HG03558 (cell line): ENCODE measurements at regions not wholly inside any gene's neighbourhood (a gene's known extent, or its start where the extent isn't known, plus 50 kb on each side); places are given as distances from the start of the nearest gene placed in this dataset.

Experiments
- ATAC-seq: cut with Tn5 transposase; IDR thresholded peaks from one replicate; pipeline ENCODE4 v1.9.1; 2021; ENCODE audit warnings: moderate number of reproducible peaks; ENCODE audit not compliant: unreplicated experiment; ENCODE audit errors: extremely low read depth

DNA sequence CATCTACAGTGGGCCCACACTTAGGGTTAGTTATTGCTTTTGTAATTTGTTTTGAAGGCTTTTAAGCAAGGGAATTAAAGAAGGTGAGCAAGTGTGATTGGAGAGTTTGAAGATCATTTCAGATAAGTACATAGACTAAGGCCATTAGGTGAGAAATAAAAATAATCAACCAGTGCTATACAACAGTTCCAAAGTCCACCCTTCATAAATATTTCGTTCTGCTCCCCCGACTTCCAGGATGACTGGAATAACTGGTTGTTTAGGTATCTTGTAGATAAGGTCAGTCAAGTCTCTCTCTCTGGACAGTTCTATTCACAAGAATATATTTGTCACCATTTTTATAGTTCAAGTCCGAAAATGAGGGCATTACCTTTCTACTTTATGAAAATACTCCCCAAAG, 98.0 kb upstream of the MBL2 start:
- ATAC-seq, result no peak

DNA sequence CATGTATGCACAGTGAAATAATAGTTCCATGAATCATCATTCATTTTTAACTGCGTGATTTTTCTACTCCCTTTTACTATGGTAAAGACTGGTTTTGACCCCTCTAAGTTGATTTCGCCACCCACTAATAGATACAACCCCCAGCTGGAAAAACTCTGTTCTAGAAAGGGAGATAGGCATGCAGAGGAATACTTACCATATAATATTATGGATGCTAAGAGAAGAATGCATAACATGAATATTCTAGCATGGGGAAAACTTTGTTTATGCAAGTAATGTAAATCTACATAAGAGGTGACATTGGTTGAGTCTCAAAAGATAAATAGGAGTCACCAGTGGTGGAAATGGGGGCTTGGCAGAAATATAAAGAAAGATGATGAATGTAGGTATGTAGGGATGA, 97.3 kb upstream of the MBL2 start:
- no peak for ATAC-seq

DNA sequence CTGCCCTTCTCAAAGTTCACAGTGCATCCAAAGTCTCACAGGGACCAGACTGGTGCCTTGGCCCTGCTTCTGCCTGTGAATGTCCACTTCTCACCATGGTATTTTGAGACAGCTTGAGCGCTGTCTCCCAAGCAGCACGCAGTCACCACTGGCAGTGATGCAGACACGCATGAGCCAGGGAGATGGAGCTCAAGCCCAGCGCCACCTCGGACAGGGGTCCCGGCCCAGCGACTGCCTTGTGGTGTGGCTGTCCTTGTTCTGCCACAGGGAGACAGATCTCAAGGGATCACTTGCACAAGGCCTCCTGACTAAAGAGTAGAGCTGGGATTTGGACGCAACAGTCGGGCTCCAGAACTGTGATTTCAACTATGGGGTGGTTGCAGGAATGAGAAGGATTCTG, 92.6 kb upstream of the MBL2 start:
- ATAC-seq, result no peak

DNA sequence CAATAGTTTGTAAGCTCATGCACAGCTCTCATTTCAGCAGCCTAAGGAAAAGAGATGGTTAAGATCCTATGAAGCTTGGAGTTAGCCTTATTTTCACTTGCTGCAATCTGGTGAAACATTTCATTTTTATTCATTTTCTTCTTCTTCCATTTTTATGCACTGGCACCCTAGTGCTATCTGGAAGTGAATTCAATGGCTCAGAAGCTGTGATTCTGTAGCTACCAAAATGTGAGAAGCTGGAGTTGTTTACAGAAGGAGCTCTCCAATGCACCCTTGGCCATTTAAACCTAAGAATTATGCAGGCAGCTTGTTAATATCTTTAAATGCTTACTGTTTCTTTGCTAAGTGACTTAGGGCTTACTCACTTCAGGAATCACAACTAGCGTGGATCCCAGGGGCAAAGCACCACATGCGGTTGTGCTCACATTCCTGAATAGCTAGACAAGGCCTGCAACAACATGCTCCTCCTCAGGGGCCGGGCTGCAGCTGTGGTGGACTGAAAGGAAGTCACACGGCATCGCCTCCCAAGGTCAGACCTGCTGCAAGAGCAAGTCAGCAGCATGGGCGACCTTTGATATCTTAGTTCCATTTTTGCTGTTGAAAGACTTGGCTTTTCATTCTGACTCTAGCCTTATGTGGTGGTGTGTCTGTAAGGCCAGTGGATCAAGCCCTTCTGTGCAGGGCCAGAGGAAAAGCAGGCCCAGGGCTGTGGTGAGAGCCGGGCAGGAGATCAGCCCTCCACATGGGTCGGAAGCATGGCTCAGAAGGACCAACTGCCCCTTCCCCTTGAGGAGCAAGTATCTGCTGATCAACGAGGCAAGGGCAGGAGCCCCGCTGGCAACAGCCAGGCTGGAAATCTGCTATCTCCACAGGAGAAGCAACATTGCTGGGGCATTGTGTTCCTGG, 91.9 kb upstream of the MBL2 start:
- ATAC-seq, result no peak

DNA sequence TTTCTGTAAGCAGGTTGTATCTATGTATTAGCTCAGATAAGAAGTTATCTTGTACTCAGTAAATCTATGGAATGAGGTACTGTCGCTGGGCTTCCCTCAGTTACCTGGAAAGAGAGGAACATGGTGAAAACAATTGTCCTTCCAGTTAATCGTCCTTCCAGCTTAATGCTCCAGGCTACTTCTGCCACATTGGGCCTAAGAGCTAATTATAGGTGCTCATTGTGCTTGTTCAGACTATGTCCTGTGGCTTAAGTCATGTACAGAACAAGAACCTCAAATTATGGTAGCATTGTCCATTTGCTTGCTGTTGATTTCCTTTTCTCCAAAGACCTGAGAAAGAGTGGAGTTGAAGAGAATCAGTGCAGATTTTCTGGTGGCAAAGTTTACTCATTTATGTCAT, 86.1 kb upstream of the MBL2 start:
- no peak for ATAC-seq

DNA sequence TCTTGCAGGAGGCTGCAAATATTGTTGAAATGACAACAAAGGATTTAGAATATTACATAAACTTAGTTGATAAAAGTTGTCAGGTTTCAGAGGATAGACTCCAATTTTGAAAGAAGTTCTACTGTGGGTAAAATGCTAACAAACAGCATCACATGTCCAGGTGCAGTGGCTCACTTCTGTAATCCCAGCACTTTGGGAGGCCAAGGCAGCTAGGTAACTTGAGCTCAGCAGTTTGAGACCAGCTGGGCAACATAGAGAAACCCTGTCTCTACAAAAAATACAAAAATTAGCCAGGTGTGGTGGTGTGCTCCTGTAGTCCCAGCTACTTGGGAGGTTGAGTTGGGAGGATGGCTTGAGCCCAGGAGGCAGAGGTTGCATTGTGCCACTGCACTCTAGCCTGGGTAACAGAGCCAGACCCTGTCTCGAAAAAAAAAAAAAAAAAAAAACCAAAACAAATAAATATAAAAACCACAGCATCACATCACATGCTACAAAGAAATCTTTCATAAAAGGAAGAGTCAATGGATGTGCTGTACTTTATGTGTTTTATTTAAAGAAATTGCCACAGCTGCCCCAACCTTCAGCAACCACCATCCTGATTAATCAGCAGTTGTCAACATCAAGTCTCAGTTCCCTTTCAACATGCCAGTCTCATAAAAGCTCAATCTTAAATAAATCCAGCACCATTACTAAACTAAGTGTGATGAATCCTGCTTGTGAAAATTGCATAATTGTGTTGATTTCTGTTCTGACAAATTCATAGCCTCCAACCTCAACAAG, 83.2 kb upstream of the MBL2 start:
- no peak for ATAC-seq

DNA sequence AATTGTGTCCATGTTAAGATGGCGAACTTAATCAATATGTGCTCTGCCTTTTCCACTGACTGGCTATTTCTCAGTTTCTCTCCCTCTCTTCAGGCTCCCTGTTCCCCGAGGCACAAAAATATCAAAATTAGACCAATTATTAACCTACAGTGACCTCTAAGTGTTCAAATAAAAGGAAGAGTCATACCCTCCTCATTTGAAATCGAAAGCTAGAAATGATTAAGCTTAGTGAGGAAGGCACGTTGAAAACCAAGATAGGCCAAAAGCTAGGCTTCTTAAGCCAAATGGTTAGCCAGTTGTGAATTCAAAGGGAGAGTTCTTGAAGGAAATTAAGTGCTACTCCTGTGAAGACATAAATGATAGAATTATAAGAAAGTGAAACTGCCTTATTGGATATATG, 81.1 kb upstream of the MBL2 start:
- no peak for ATAC-seq

DNA sequence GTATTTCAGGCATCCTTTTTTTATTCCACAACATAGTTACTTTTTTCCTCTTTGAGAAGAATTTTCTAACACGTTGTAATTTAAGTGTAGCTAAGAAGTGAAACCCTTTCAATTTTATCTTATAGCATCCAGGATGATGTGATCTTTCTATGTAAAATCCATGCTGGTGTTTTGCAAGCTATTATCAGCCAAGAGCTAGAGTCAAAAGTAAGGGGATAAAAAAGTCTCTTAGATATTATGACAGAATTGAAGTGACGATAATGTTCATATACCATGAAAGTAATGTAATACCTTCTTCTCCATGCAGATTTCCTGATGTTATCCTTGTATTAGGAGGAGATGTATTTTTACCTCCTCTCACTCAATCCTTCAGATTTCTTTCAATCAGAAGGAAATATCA, 64.2 kb upstream of the MBL2 start:
- no peak for ATAC-seq
